SH-SY5Y (cell line): ENCODE measurements at regions not wholly inside any gene's neighbourhood (a gene's known extent, or its start where the extent isn't known, plus 50 kb on each side); places are given as distances from the start of the nearest gene placed in this dataset.

Experiments used
- GATA2 ChIP-seq: IDR thresholded peaks from 2 replicates; pipeline ENCODE4 v1.6.1; 2011; ENCODE audit warnings: mild to moderate bottlenecking, low read depth, low read length
- GATA3 ChIP-seq: IDR thresholded peaks from 2 replicates; pipeline ENCODE4 v1.6.1; 2011; ENCODE audit warnings: low read depth, mild to moderate bottlenecking, low read length, moderate library complexity

DNA sequence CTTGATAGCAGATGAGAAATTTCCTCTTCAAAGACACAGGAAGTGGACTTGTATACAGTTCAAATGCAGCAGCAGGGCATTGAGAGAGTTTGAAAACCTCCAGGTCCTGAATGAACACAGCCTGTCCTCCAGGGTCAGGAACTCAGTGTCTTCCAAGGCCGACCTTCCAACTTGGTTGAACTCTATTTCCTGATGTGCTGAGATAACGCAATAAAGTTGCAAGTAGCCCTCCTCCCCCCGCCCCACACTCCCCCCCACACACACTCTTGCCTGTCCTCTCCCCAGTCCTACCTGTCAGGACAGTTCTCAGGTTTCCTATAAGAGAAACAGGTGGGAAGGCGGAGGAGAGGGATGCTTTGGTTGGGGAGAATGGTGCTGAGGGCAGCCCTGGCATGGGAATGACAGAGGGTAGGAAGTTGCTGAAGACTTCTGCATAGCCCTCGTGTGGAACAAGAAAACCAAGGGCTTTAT is 90.0 kb downstream of the CCDC71L start:
- TF ChIP-seq GATA2 (no peak), GATA3 (no peak)

DNA sequence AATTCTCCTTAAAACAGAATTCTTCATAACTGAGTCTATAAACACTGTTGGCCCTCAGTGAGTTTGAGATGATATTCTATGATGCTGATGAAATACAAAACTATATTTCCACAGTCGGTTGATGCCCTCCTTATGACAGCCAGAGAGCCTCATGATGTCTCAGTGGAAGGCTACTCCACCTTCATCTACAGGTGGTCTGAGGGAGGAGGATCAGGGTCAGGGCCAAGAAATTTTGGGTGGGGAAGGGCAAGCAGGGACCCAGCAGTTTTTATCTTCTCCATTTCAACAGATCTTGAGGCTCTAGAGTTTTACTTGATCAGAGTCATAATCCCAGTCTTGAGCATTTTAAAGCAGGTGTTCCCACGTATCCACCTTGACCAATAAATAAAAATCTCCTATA is 90.8 kb downstream of the CCDC71L start:
- TF ChIP-seq GATA3 (no peak), GATA2 (no peak)

DNA sequence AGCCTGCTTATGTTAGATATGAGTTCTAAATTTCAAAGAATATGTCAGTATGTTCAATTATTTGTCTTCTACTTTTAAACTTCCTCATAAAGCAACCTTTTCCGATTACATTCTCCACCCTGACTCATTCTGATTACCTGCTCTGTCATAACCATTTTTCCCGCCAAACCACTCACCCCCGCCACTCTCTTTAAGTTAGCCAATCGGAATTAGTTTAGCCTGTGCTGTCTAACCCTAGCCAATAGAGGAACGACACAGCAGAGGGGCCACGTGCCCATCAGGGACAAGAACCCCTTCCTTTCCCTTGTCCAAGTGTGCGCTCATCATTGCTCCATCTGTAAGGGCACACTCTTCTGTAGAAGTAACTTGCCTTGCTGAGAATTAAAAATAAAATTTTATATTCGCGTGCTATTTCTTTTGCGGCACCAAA is 91.4 kb downstream of the CCDC71L start:
- TF ChIP-seq GATA3 (no peak), GATA2 (no peak)

DNA sequence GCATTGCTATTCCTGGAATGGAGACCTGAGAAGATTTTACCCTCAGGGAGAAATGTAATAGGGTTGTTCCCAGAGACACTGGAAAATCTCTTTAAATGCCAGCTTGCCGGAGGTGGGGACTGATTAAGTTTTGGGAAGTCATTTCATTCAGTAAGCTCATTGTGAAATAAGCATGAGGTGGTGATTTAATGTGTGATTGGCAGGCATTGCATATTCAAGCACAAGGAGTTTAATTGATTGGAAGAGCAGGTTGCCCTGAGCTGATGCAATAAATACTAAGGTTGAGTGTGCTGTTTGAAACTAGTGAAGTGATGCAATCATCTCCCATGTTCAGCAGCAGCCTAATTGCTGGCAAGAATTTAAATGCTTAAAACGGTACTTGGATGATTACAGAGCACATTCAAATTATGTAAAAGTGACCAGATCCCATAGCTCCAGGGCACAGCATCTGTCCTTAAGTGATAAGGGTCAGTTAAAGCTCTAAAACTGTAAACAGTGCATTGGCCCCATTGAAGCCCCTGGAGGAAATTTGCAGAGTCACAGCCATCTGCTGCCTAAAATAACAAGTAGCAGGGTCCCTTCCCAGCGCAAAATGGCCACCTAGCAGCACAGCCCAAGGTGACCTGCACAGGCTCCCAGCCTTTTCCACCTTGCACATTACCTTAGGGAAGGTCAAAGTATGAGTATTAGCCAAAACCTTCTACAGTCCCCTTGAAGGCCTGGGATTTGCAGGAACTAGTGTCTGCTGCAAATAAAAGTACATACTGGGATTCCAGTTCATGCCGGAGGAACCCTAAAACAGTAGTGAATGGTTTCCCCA is 92.1 kb downstream of the CCDC71L start:
- TF ChIP-seq GATA2: peak; percentile 92
- TF ChIP-seq GATA3: peak; percentile 73

DNA sequence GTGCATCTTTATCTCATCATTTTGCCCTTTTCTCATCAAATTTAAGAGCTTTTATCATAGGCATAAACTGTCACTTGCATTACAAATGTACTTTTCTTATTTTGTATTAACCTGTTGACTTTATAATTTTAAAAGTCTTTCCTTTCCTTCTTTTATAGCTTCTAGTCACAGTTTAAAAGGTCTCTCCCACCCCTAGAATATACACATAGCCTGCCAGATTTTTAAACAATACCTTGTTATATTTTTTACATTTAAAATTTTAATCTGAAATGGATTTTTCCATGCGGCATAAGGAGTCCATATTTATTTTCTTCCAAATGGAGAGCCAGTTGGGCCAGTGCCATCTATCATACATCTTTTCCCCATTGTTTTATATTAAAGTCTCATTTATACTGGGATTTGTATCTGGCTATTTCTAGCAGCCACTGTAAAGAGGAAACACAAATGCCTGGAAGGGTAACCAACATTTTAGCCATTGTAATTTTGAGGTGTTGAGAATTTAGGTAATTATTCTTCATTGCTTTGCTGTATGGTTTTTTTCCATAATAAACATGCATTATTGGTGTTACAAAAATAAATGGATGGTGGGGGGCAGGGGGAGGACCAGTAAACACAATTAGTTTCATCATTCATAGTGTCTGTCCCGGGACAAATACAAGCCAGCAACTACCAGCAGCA is 92.8 kb downstream of the CCDC71L start:
- TF ChIP-seq GATA3 (no peak), GATA2 (no peak)

DNA sequence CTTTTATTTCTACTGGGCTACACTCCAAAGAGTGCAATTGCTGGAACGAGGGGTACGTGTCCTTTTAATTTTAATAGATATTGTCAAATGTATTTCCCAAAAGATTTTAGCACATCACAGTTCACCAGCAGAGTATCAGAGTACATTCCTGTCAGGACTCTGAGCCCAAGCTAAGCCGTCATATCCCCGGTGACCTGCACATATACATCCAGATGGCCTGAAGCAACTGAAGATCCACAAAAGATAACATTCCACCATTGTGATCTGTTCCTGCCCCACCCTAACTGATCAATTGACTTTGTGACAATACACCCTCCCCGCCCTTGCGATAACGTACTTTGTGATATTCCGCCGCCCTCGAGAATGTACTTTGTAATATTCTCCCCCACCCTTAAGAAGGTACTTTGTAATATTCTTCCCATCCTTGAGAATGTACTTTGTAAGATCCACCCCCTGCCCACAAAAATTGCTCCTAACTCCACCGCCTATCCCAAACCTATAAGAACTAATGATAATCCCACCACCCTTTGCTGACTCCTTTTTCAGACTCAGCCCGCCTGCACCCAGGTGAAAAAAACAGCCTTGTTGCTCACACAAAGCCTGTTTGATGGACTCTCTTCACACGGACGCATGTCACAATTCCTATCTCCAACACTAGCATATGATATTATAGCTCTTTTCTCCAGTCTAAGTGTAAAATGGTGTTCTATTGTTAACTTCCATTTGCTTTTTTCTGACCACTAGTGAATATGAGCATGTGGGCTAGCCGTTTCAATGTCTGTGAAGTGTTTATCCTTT is 93.6 kb downstream of the CCDC71L start:
- TF ChIP-seq GATA2: peak; percentile 53; the same call in 1 of the 2 replicates

DNA sequence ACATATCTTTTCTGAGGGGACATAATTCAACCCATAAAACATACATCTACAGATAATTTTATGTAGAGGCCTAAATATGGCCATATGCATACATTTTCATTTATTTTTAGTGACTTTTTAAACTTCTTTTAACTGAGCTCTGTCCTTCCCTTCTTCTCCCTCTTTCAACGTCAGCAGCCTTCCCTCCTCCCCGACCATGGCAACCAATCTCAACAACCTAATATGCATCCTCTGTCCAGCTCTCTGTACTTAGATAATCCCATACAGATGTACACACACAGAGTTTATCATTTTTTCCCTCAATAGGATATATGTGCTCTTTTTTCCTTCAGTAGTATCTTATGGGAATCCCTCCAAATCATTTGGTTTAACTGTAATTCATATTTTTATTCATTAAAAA is 94.3 kb downstream of the CCDC71L start:
- TF ChIP-seq GATA2 (no peak), GATA3 (no peak)

DNA sequence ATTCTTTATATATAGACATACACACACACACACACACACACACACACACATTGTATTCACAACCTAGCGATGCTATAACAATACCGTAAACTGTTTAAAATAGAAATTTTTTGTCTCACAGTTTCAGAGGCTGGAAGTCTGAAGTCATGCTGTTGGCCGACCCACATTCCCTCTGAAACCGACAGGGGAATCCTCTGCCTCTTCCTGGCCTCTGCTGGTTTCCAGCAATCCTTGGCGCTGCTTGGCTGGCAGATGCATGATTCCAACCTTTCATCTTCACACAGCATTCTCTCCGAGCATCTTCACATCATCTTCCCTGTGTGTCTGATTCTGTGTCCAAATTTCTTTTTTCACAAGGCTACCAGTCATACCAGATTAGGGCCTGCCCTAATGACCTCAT is 94.8 kb downstream of the CCDC71L start:
- TF ChIP-seq GATA3 (no peak), GATA2 (no peak)

DNA sequence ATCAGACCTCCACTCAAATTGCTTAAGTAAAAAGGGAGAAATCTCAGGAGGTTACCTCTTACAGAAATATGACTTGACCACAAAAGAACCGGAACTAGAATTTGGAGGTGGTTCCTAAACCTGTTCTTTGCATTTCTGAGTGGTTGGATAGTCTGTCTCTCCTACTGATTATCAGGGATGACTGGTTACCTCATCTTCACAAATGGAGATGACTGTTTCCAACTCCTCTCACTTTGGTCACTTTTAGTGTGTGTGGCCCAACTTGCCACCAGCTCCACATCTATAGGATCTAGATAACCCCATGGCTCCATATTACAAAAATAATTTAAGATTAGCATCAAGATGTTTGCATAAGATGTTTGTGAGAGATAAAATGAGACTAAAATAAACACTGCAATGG is 95.5 kb downstream of the CCDC71L start:
- TF ChIP-seq GATA3: no peak
- no peak for TF ChIP-seq GATA2

DNA sequence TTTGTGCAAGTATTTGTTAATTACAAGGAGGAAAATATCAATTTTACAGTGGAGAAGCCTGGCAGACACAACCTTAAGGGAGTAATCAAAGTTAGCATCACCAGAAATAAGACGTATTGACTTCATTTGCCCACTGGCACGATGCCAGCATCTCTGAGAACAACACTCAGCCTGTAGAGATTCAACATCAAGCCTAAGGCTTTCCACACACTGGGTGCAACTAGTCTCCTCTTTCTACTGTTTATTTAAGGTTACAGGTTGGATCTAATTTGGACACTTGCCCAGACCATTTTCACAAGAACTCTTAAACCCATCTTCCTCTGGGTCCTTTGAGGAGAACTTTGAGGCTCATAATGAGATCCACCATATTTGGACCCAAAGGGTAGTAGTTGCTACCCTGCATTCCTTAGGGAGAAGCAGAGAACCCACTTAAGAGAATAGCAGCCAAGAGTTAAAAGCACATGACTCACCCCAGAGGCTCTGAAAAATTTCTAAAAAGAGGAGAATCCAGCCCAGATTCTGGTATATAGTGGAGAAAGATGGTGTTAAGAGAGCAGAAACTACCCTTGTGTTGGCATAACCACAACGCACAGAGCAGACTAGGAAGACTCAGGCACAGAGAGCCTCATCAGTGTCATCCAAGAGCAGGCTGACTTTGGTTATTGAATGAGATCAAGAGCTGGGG is 97.3 kb downstream of the CCDC71L start:
- TF ChIP-seq GATA3: no peak
- no peak for TF ChIP-seq GATA2

DNA sequence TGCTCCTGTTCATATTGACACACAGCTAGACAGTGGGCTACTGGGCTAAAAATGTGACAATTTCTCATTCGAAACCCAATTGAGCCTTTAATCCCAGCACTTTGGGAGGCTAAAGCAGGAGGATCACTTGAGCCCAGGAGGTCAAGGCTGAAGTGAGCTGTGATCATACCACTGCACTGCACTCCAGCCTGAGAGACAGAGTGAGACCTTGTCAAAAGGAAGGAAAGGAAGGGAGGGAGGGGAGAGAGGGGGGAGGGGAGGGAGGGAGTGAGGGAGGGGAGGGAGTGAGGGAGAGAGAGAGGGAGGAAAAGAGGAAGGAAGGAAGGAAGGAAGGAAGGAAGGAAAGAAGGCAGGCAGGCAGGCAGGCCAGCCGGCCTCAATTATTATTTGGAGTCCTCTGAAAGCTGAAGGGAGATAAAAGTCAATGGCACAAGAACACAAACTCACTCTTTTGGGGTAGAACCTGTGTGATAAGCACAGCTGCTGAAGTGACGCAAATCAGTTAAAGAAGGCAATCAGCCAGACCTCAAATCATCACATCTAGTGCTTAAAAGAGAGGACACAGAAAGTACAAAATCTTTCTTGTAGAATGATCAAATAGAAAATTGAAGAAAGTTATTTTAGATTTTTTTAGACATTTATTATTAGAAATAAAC is 98.1 kb downstream of the CCDC71L start:
- TF ChIP-seq GATA3 (no peak), GATA2 (no peak)

DNA sequence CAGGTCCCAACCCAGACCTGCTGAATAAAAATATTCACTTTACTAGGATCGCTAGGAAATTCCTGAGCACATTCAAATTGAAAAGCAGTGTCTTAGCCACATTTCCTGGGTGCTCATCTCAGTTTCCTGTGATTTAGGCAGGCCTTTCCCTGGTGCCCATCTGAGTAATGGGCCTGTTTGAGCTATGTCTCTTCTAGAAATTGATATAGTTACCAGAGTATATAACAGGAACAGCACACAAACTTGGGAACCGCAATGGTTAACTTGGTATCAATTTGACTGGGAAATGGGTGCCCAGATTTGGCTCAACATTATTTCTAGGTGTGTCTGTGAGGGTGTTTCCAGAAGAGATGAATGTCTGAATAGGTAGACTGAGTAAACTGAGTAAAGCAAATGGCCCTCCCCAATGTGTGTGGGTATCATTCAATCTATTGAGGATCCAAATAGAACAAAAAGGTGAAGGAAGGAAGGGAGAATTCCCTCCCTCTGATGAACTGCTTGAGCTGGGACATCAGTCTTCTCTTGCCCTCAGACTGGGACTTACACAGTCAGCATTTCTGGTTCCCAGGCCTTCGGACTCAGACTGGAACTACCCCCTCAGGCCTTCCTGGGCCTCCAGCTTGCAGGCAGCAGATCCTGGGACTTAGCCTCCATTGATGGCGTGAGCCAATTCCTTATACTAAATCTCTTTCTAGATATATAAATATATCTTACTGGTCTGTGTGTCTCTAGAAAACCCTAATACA is 99.1 kb downstream of the CCDC71L start:
- no peak for TF ChIP-seq GATA3
- no peak for TF ChIP-seq GATA2

DNA sequence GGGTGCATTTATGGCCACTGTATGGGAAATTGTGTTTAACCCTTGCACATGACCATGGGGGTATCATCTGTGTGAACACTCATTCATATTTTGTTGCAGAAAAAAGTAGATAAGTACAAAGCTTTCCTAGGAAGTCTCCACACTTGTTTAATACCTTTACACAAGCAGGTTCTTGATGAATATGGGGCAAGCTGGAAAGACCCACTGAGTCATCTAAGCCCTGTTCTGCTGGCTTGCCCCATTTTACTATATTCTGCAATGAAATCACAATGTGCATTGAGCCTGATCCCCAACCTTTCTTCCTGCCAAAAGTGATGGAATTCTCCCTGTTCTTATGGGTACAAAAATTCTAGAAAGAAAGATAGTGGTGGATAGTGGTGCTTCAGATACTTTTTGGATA is 99.8 kb downstream of the CCDC71L start:
- TF ChIP-seq GATA2: no peak

DNA sequence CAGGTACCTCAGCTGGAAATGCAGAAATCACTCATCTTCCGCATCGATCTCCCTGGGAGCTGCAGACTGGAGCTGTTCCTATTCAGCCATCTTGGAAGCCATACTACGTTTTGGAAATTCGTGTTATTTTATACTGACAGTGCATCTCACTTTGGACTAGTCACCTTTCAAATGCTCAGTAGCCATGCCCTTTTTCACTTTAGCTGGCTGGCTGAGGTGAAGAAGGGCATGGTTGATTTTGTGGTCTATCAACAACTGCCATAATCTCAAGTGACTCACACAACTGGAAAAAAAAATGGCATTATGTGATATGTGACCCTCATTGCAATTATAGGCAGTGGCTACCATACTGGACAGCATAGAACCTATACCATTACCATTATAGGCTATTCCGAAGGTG is 100.5 kb downstream of the CCDC71L start:
- TF ChIP-seq GATA3 (no peak), GATA2 (no peak)
